BE2C (cell line): ENCODE measurements at regions not wholly inside any gene's neighbourhood (a gene's known extent, or its start where the extent isn't known, plus 50 kb on each side); places are given as distances from the start of the nearest gene placed in this dataset.

ENCODE experiments used
- DNase-seq: peaks from one replicate; pipeline ENCODE4 v3.0.0-alpha.2; 2020
- H3K27me3 ChIP-seq: fragments of 250-450 bp; sonication (Bioruptor Pico); 2 replicates; pipeline ENCODE4 v1.5.1; 2020; ENCODE audit warnings: mild to moderate bottlenecking
- H3K36me3 ChIP-seq: fragments of 250-450 bp; sonication (Bioruptor Pico); 2 replicates; pipeline ENCODE4 v1.5.1; 2020; ENCODE audit warnings: mild to moderate bottlenecking
- H3K4me1 ChIP-seq: fragments of 250-450 bp; sonication (Bioruptor Pico); 2 replicates; pipeline ENCODE4 v1.5.1; 2020
- H3K4me3 ChIP-seq: 2 replicates; pipeline ENCODE4 v1.5.1; 2011; ENCODE audit warnings: low read depth, low read length
- H3K9me3 ChIP-seq: fragments of 250-450 bp; sonication (Bioruptor Pico); 2 replicates; pipeline ENCODE4 v1.5.1; 2020
- CTCF ChIP-seq: IDR thresholded peaks from 2 replicates; pipeline ENCODE4 v1.5.1; 2012; ENCODE audit warnings: mild to moderate bottlenecking, low read depth, low read length

GRCh38 chr13:109673477-109673876 is 112.9 kb downstream of the IRS2 start:
- Histone ChIP-seq H3K27me3 (no peaks in the 10 kb centered on the region), H3K36me3 (no peaks in the 10 kb centered on the region), H3K4me1 (peaks cover 9% of the 10 kb centered on the region), H3K9me3 (no peaks in the 10 kb centered on the region; the same call in 1 of the 2 replicates), H3K4me3 (no peak overlapping the region)
- DNase-seq = no peak
- no peak for TF ChIP-seq CTCF

GRCh38 chr13:109672545-109672944 is 113.8 kb downstream of the IRS2 start:
- no peak overlapping the region for H3K4me3 ChIP-seq
- peaks cover 16% of the 10 kb centered on the region for H3K4me1 ChIP-seq
- DNase-seq = no peak
- no peaks in the 10 kb centered on the region for H3K27me3 ChIP-seq
- TF ChIP-seq CTCF = no peak
- H3K36me3 ChIP-seq = no peaks in the 10 kb centered on the region
- H3K9me3 ChIP-seq = no peaks in the 10 kb centered on the region; the same call in 1 of the 2 replicates

GRCh38 chr13:109671919-109672318 is 114.5 kb downstream of the IRS2 start:
- Histone ChIP-seq H3K4me3 (no peak overlapping the region), H3K9me3 (no peaks in the 10 kb centered on the region; the same call in 1 of the 2 replicates), H3K27me3 (no peaks in the 10 kb centered on the region), H3K4me1 (peaks cover 22% of the 10 kb centered on the region), H3K36me3 (no peaks in the 10 kb centered on the region)
- no peak for TF ChIP-seq CTCF
- DNase-seq = no peak

GRCh38 chr13:109670776-109671175 is 115.6 kb downstream of the IRS2 start:
- TF ChIP-seq CTCF = no peak
- peaks cover 31% of the 10 kb centered on the region for H3K4me1 ChIP-seq
- no peaks in the 10 kb centered on the region; the same call in 1 of the 2 replicates for H3K9me3 ChIP-seq
- H3K27me3 ChIP-seq = no peaks in the 10 kb centered on the region
- DNase-seq = no peak
- H3K36me3 ChIP-seq = no peaks in the 10 kb centered on the region; the same call in 1 of the 2 replicates
- no peak overlapping the region for H3K4me3 ChIP-seq

GRCh38 chr13:109669956-109670355 is 116.4 kb downstream of the IRS2 start:
- Histone ChIP-seq H3K9me3 (no peaks in the 10 kb centered on the region; the same call in 1 of the 2 replicates), H3K4me3 (no peak overlapping the region), H3K27me3 (no peaks in the 10 kb centered on the region), H3K4me1 (peaks cover 35% of the 10 kb centered on the region), H3K36me3 (no peaks in the 10 kb centered on the region; the same call in 1 of the 2 replicates)
- no peak for DNase-seq
- no peak for TF ChIP-seq CTCF

- no peak for TF ChIP-seq CTCF
- peaks cover 35% of the 10 kb centered on the region for H3K4me1 ChIP-seq
- H3K4me3 ChIP-seq = no peak overlapping the region
- H3K9me3 ChIP-seq = no peaks in the 10 kb centered on the region; the same call in 1 of the 2 replicates
- no peaks in the 10 kb centered on the region; the same call in 1 of the 2 replicates for H3K36me3 ChIP-seq
- DNase-seq = no peak
- no peaks in the 10 kb centered on the region for H3K27me3 ChIP-seq
These were observed 117.2 kb downstream of the IRS2 start for GRCh38 chr13:109669234-109669612.
